GM12873 (cell line): ENCODE measurements at regions not wholly inside any gene's neighbourhood (a gene's known extent, or its start where the extent isn't known, plus 50 kb on each side); places are given as distances from the start of the nearest gene placed in this dataset.

Experiments
- CTCF ChIP-seq: IDR thresholded peaks from 2 replicates; pipeline ENCODE4 v1.5.1; 2012; ENCODE audit warnings: low read depth, mild to moderate bottlenecking, moderate library complexity, low read length, control low read depth; ENCODE audit not compliant: insufficient read depth; ENCODE audit errors: missing control alignments

- TF ChIP-seq CTCF: no peak
These were observed 155.6 kb upstream of the MKI67 start for GRCh38 chr10:128281861-128282260.

- TF ChIP-seq CTCF: no peak
These were observed 160.0 kb upstream of the MKI67 start for GRCh38 chr10:128286141-128286761.

- no peak for TF ChIP-seq CTCF
These were observed 160.7 kb upstream of the MKI67 start for GRCh38 chr10:128286762-128287500.

- no peak for TF ChIP-seq CTCF
These were observed 161.7 kb upstream of the MKI67 start for GRCh38 chr10:128287921-128288320.

GRCh38 chr10:128289621-128290020, 163.4 kb upstream of the MKI67 start:
- no peak for TF ChIP-seq CTCF

GRCh38 chr10:128295003-128295402, 168.8 kb upstream of the MKI67 start:
- TF ChIP-seq CTCF: no peak

GRCh38 chr10:128296253-128297007, 170.2 kb upstream of the MKI67 start:
- no peak for TF ChIP-seq CTCF
